Hepatocyte (in vitro differentiated cells): ENCODE measurements at regions not wholly inside any gene's neighbourhood (a gene's known extent, or its start where the extent isn't known, plus 50 kb on each side); places are given as distances from the start of the nearest gene placed in this dataset.
A peak's percentile ranks its signal among the peaks of the same experiment; 100 is the strongest.
"Not testable (repeated sequence)": the region's sequence is repeated elsewhere in the genome, so short reads cannot be mapped to it uniquely, and the experiment has no call there.

Source experiments
- DNase-seq: peaks from one replicate; pipeline ENCODE4 v3.0.0-alpha.2; 2016; ENCODE audit warnings: low spot score
- H2AFZ ChIP-seq: fragments of 200-600 bp; sonication (generic); 2 replicates; pipeline ENCODE4 v1.6.0; 2016; ENCODE audit warnings: antibody characterized with exemption, mild to moderate bottlenecking
- H3K27ac ChIP-seq: fragments of 200-600 bp; sonication (generic); 2 replicates; pipeline ENCODE4 v1.5.1; 2016; ENCODE audit warnings: mild to moderate bottlenecking
- H3K27me3 ChIP-seq: fragments of 200-600 bp; sonication (generic); 2 replicates; pipeline ENCODE4 v1.6.1; 2016
- H3K36me3 ChIP-seq: fragments of 200-600 bp; sonication (generic); replicated peaks from 2 replicates; pipeline ENCODE4 v1.5.1; 2016; ENCODE audit warnings: low read depth; ENCODE audit not compliant: insufficient read depth
- H3K4me1 ChIP-seq: fragments of 200-600 bp; sonication (generic); 2 replicates; pipeline ENCODE4 v1.5.1; 2016; ENCODE audit warnings: mild to moderate bottlenecking, moderate library complexity; ENCODE audit not compliant: insufficient read depth
- H3K4me2 ChIP-seq: fragments of 200-600 bp; sonication (generic); 2 replicates; pipeline ENCODE4 v1.6.0; 2016
- H3K4me3 ChIP-seq: fragments of 200-600 bp; sonication (generic); 2 replicates; pipeline ENCODE4 v1.5.1; 2016; ENCODE audit warnings: mild to moderate bottlenecking
- H3K79me2 ChIP-seq: fragments of 200-600 bp; sonication (generic); 2 replicates; pipeline ENCODE4 v1.6.0; 2017; ENCODE audit warnings: mild to moderate bottlenecking
- H3K9me2 ChIP-seq: fragments of 200-600 bp; sonication (generic); replicated peaks from 2 replicates; pipeline ENCODE4 v1.6.0; 2017; ENCODE audit warnings: mild to moderate bottlenecking; ENCODE audit not compliant: insufficient read depth
- H3K9me3 ChIP-seq: fragments of 200-600 bp; sonication (generic); 2 replicates; pipeline ENCODE4 v1.5.1; 2016; ENCODE audit warnings: low read depth, mild to moderate bottlenecking
- H4K20me1 ChIP-seq: fragments of 200-600 bp; sonication (generic); 2 replicates; pipeline ENCODE4 v1.6.0; 2016; ENCODE audit warnings: mild to moderate bottlenecking; ENCODE audit not compliant: insufficient read depth, poor library complexity, severe bottlenecking
- EZH2 ChIP-seq: fragments of 200-600 bp; sonication (generic); IDR thresholded peaks from 2 replicates; pipeline ENCODE4 v1.6.1; 2016; ENCODE audit warnings: antibody characterized with exemption, mild to moderate bottlenecking, borderline replicate concordance
- WGBS: methylation state at CpG from one replicate; pipeline ENCODE4 v1.1.6; 2016; ENCODE audit warnings: low lambda C conversion rate; ENCODE audit errors: missing lambda C conversion rate; 5-methylcytosine and 5-hydroxymethylcytosine counted together

- 47% methylated on average over 1 of the region's 1 CpG for WGBS
- not testable (repeated sequence) for H3K4me1 ChIP-seq
Observed at GRCh38 chr9:41075671-41076070, 52.8 kb downstream of the FOXD4L6 start.

DNA sequence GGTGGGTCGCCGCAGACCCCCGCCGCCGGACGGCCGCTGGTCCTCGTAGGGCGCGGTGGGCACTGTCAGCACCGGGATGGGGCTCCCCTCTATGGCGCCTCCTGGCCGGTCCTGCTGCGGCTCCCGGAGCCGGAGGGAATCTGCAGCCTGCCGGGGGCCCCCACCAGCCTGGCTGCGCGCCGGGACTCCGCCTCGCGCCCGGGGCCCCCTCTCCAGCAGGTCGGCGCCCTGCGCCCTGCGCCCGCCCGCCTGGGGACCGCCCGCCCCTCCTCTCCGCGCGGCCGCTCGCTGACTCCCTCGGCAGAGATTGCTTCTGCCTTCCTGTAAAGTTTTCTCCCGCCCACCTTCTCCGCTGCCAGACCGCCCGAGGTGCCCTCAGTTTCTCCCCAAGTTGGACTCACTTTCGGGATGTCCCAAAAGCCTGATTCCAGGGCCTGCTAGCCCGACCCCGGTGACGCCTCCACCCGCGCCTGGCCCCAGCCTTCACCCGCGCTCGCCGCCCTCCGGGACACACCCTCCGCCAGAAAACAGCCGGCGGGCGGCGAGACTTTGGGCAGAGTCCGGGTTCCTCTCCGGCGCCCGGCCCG lies 54.0 kb downstream of the FOXD4L6 start:
- H2AFZ ChIP-seq = peak overlapping the region; percentile 71
- peak; percentile 11 for TF ChIP-seq EZH2
- H3K9me2 ChIP-seq, H3K79me2 ChIP-seq, H3K36me3 ChIP-seq, H3K9me3 ChIP-seq, H4K20me1 ChIP-seq, H3K4me1 ChIP-seq, H3K27ac ChIP-seq: not testable (repeated sequence)
- 44% methylated on average over 42 of the region's 63 CpGs for WGBS
- DNase-seq = peak; percentile 18
- peak overlapping the region; percentile 91 for H3K4me2 ChIP-seq
- peak overlapping the region; percentile 39 for H3K4me3 ChIP-seq
- peaks cover 28% of the 10 kb centered on the region for H3K27me3 ChIP-seq

More at GRCh38 chr9:41075671-41076070, 52.8 kb downstream of the FOXD4L6 start:
- not testable (repeated sequence) for H3K9me3 ChIP-seq, H4K20me1 ChIP-seq, H3K9me2 ChIP-seq, H3K27ac ChIP-seq, H3K4me2 ChIP-seq, H3K79me2 ChIP-seq, H3K4me3 ChIP-seq, H3K36me3 ChIP-seq, DNase-seq, H2AFZ ChIP-seq
- peaks cover 28% of the 10 kb centered on the region for H3K27me3 ChIP-seq

DNA sequence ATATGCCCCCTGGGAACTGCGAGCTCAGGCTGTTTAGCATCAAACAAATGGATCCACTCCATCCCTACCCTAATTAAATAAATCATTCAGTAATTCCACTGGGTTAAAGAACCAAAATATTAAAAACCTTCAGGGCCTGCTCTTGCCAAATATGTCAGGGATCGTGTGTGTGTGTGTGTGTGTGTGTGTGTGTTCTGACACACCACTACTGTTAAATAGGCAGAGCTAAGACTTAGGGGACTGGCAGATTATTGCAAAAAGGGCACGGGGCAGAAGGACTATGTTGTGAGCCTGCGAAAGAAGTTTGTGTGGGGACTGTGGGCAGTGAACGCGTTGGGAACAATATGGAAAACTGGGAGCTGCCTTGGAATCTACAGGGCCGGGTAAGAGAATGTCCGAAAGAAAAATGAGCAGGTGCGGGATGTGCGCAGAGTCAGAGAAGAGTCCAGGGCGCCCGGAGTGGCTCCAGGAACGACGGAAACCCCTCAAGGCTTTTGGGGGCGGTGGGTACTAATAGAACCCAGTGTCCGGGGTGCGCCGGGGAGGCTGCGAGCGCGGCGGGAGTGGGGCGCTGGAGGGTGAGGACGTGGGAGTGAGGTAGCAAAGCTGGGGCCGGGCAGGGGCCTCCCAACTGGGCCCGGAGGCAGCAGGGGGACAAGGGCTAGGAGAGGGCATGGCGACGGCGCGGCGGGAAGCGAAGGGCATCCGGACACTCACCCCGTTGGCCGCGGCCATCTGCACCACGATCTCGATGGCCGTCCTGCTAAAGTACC lies 54.8 kb downstream of the FOXD4L6 start:
- not testable (repeated sequence) for H3K9me3 ChIP-seq, H3K4me3 ChIP-seq, H3K79me2 ChIP-seq, H3K4me1 ChIP-seq, H2AFZ ChIP-seq, H4K20me1 ChIP-seq, H3K36me3 ChIP-seq, H3K9me2 ChIP-seq, DNase-seq, H3K27ac ChIP-seq
- Histone ChIP-seq H3K27me3 (peaks cover 28% of the 10 kb centered on the region), H3K4me2 (peak overlapping the region; percentile 91)
- WGBS = 48% methylated on average over 33 of the region's 39 CpGs

GRCh38 chr9:41064125-41064795 lies 64.2 kb downstream of the FOXD4L6 start:
- 37% methylated on average over 8 of the region's 8 CpGs for WGBS
- not testable (repeated sequence) for H2AFZ ChIP-seq, H3K36me3 ChIP-seq, H3K4me1 ChIP-seq, H3K4me3 ChIP-seq, H3K79me2 ChIP-seq, H3K27ac ChIP-seq, H3K27me3 ChIP-seq, H3K9me3 ChIP-seq, H4K20me1 ChIP-seq, H3K9me2 ChIP-seq, DNase-seq
- peak overlapping the region; percentile 44 for H3K4me2 ChIP-seq

DNA sequence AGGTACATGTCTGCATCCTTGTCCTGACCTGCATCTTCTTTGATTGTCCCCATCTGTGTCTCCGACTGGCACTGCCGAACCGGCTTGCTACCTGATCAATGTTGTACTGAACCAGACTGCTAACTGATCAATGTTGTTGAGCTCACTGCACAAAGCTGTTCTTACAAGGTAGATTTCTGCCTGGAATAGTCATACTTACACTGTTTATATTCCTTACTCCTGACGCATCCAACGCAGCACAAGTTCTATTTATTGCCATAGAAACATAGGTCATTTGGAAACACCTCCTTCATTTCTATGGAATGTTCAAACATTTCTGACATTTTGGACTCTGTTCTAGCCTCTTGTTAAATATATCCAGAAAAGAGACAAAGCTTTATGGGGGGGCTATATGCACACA lies 65.2 kb downstream of the FOXD4L6 start:
- not testable (repeated sequence) for H3K9me3 ChIP-seq, H4K20me1 ChIP-seq, H3K9me2 ChIP-seq, DNase-seq, H3K4me2 ChIP-seq, H2AFZ ChIP-seq, H3K36me3 ChIP-seq, H3K27ac ChIP-seq, H3K79me2 ChIP-seq, H3K4me3 ChIP-seq, H3K27me3 ChIP-seq, H3K4me1 ChIP-seq
- WGBS = 86% methylated on average over 5 of the region's 5 CpGs

DNA sequence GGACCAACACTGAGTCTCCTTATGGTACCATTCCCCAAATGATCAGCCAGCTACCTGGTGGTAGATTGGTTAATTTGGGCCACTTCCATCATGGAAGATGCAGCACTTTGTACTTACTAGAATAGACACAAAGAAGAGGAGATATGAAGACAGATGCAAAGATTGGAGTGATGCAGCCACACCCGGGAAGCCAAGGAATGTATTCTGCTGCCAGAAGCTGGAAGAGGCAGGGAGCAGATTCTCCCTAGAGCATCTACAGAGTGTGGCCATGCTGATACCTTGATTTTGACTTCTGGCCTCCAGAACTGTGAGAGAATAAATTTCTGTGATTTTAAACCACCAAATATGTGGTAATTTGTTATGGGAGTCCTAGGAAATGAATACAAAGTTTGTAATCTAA lies 68.9 kb downstream of the FOXD4L6 start:
- DNase-seq, H3K27me3 ChIP-seq, H3K79me2 ChIP-seq, H3K36me3 ChIP-seq, H3K4me1 ChIP-seq, H3K9me3 ChIP-seq, H3K4me2 ChIP-seq, H3K27ac ChIP-seq, H3K9me2 ChIP-seq, H4K20me1 ChIP-seq, H2AFZ ChIP-seq, H3K4me3 ChIP-seq: not testable (repeated sequence)
- 86% methylated on average over 1 of the region's 1 CpG for WGBS

GRCh38 chr9:41053666-41054363 lies 74.7 kb downstream of the FOXD4L6 start:
- H3K79me2 ChIP-seq, H3K9me3 ChIP-seq, H3K4me3 ChIP-seq, H3K4me1 ChIP-seq, H4K20me1 ChIP-seq, H3K4me2 ChIP-seq, DNase-seq, H3K27me3 ChIP-seq, H3K27ac ChIP-seq, H3K36me3 ChIP-seq, H2AFZ ChIP-seq, H3K9me2 ChIP-seq: not testable (repeated sequence)
- 35% methylated on average over 4 of the region's 4 CpGs for WGBS

DNA sequence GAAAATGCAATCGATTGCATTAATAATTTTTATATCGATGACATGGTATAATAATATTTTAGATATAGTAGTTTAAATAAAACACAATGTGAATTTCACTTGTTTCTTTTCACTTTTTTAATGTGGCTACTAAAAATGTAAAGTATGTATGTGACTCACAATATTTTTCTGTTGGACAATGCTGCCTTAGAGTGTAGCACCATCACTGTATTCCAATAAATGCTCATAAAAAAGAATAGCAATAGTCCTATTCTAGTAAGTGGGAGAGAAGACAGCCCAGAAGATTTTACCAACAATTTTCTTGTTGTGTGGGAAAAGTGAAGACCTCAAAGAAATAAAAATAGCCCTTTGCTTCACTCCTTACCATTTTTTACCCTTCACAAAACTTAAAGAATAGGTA lies 79.8 kb downstream of the FOXD4L6 start:
- 81% methylated on average over 2 of the region's 2 CpGs for WGBS
- not testable (repeated sequence) for H4K20me1 ChIP-seq, H3K27ac ChIP-seq

More for the DNA sequence above, 79.8 kb downstream of the FOXD4L6 start:
- not testable (repeated sequence) for H3K79me2 ChIP-seq, H3K9me2 ChIP-seq, H3K4me1 ChIP-seq, H3K4me3 ChIP-seq, H3K9me3 ChIP-seq, H3K36me3 ChIP-seq, H3K27me3 ChIP-seq, H3K4me2 ChIP-seq, H2AFZ ChIP-seq, DNase-seq
